Islet precursor cell (in vitro differentiated cells): ENCODE measurements at regions not wholly inside any gene's neighbourhood (a gene's known extent, or its start where the extent isn't known, plus 50 kb on each side); places are given as distances from the start of the nearest gene placed in this dataset.

ENCODE experiments used
- DNase-seq: peaks from one replicate; pipeline ENCODE4 v3.0.0-alpha.2; 2018

DNA sequence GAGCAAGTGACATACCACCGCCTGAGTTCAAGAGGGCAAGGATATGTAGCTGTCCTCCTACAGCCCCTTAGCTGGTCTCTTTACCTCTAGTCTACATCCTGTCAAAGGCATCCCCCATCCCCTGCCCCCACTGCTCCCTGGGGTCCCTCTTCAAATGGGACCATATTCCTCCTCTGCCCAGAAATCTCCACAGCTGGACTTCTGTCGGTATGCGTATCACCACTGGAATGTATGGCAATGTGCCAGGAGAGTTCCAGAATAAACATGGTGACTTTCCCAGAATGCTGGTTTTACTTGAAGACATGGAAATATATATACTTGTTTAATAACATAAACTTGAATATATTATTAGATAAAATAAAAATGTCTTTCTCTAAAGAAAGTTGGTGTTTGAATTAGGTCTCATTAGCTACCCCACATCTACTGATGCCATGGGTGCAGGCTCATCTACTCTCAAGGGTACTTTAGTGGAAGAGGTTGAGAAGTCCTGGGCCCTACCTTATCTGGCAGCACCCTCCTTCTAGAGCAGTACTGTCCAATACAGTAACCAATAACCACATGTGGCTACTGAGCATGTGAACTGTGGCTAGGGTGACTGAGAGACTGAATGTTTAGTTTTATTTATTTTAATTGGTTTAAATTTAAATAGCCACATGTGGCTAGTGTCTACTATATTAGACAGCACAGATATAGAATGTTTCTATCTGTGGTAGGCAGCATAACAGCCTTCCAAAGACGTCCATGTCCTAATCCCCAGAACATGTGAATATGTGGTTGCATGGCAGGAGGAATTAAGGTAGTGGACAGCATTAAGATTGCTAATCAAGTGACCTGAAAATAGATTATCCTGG is 181.7 kb upstream of the SLC30A5 start:
- no peak for DNase-seq

DNA sequence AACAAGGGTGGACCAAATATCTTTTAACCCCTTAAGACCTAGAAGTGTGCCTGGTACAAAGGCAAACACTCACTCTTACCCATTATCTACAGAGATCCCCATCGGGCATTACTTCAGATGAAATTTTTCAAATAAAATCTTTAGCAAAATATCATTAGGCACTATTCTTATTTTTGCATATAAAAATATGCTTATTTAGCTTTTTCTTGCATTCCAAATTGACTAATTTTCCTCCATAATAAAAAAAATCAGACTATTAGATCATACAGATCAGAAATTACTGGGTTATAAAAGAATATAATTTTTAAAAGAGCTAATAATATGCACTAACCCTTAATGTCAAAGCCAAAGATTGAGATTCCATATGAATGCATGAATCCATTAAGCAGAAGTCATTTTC is 178.7 kb upstream of the SLC30A5 start:
- DNase-seq, result no peak

DNA sequence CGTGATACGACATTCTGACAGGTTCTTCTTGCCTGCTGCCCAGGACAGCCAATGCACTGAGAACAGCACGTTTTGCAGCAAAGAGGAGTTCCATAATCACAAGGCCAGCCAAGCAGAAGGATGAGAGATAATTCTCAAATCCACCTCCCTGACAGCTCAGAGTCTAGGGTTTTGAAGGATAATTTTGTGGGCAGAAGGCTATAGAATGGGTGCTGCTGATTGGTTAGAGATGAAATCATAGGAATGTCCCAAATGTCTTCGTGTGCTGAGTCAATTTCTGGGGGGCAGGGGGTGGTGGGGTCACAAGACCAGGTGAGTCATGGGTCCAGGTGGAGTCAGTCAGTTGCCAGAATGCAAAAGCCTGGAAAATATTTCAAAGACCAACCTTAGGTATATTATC is 175.5 kb upstream of the SLC30A5 start:
- no peak for DNase-seq

DNA sequence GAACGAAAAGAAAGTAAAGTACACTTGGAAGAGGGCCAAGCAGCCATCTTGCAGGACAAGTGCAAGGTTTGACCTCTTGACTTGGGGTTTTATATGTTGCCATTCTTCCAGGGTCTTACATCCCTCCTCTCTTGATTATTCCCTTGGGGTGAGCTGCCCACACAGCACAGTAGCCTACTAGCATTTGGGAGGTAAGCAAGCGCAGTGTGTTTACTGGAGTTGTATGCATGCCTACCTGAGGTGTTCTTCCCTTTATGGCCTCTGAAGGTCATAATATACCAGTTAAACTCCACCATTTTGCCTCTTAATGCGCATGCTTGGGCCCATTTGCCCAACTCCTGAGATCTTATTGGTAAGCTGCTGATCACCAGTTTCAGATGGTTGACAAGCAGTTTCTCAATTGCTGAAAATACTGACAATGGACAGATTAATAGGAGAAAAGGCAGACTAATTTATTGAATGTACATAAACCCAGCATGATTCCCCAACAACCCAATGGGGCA is 173.8 kb upstream of the SLC30A5 start:
- DNase-seq, result no peak

DNA sequence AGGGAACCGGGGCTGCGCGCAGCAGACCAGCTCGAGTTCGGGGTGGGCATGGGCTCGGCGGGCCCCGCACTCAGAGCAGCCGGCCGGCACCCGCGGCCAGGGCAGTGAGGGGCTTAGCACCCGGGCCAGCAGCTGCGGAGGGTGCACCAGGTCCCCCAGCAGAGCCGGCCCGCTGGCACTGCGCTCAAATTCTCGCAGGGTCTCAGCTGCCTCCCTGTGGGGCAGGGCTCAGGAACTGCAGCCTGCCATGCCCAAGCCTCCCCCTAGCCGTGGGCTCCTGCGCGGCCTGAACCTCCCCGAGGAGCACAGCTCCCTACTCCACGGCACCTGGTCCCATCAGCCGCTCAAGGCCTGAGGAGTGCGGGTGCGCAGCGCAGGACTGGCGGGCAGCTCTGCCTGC is 172.9 kb upstream of the SLC30A5 start:
- DNase-seq, result no peak

DNA sequence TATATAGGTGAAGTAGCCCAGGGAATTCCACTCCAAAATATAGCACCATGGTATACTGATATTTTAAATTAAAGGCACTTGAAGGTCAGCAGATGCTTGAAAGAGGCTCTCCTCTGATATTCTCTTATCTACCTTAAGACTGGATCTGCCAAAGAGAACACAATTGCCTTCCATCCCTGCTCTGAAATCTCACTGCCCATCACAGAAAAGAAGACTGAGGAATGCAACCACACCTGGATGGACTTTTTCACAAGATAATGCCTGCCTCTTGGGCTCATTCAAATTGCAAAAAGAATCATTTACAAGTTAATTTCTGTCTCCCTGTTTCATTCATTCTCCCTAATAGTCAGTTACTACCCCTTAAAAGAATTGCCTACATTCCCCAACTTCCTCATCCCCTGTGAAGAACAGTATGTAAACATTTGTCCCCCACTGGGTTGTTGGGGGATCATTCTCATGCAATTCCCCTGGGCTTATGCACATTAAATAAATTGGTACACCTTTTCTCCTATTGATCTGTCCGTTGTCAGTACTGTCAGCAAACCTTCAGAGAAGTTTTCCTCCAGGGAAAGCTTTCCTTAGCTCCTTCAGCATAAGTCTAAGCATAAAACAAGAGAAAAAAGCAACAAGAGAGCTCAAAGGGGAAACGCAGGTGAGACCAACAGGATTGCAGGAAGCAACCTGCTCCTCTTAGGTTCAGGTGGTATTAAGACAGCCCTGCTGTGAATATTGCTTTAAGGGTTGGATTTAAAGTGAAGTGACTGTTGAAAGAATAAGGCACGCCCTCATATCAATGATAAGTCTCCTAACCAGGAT is 171.4 kb upstream of the SLC30A5 start:
- DNase-seq, result no peak

DNA sequence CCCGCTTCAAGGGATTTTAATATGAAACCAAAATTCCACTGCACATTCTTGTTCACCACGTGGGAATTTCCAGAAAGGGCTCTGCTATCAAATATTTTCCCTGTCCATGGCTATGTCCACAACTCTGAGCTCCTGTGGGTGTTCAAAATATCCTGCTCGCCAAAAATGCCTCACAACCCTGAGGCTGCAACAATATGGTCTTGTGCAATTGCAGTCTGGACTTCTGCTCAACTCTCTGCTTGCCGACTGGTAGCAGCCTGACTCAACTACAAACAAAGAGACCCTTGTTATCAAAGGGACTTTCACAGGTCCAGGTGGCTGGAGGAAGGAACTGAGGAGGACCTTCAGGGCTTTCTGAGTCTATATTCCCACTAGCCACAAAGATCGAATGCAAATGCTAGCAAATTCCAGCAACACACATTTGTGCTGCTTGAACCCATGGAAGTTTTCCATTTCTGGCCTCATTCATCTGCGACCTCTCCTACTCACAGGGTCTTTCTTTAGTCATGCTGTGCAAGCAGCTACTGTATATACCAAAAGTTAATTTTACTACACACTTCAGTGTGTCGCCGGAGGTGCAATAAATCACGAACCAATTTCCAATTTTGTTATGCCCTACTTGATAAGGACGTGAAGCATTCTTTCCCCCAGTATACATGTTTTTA is 169.2 kb upstream of the SLC30A5 start:
- peak; percentile 93 for DNase-seq

DNA sequence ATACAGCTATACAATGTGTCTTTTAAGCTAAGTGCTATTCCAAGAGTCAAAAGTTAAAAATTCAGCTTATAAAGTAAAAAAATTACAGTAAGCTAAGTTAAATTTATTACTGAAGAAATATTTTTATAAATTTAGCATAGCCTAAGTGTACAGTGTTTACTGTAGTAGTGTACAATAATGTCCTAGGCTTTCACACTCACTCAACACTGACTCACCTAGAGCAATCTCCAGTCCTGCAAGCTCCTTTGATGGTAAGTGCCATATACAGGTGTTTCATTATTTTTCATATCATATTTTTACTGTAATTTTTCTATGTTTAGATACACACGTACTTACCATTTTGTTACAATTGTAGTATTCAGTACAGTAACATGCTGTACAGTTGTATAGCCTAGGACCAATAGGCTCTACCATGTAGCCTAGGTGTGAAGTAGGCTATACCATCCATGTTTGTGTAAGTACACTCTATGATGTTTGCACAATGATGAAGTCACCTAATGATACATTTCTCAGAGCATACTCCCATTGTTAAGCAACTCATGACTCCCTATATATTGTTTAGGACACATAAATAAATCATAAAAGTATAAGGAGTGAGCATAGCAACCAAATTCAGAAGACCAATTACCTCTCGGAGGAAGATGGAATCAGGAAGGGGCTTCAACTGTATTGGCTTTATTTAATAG is 165.1 kb upstream of the SLC30A5 start:
- DNase-seq, result no peak

DNA sequence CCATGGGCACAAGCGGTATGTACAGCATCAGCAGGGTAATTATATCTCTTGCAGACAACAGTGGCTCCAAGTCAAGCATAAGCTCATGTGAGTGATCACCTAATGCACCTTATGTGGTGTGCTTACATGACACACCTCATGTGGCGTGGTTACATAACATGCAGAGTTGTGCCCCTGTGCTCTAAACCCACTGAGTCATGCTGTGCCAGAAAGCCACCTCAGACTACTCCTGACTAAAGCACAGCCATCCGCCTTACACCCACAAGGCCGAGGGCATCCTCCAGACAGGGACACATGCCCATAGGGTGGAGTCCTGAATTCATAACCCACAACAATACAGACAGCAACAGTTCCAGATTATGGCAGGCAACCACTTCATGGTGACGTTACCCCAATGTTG is 163.7 kb upstream of the SLC30A5 start:
- no peak for DNase-seq

DNA sequence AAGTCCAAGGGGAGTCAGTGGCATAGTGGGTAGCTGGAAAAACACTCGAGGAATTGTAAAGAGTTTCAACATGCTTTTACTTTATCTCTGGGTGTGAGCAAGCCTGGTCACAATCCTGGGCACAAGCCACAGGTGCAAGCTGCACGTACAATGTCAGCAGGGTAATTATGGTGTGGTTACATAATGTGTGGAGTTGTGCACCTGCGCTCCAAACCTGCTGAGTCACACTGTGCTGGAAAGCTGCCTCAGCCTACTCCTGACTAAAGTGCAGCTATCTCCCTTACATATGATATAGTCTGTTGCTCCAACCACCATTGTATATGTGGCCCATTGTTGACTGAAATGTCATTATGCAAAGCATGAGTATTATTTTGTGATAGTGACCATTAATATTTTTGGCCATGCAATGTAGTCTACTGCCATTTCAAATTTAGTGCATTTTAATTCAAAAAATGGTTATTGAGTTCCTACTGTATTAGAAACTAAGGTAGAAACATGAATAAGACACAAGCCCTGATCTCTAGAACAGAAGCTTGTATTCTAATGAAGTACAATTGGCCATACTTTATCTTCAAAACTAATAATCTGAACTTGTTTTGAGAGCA is 160.9 kb upstream of the SLC30A5 start:
- no peak for DNase-seq

DNA sequence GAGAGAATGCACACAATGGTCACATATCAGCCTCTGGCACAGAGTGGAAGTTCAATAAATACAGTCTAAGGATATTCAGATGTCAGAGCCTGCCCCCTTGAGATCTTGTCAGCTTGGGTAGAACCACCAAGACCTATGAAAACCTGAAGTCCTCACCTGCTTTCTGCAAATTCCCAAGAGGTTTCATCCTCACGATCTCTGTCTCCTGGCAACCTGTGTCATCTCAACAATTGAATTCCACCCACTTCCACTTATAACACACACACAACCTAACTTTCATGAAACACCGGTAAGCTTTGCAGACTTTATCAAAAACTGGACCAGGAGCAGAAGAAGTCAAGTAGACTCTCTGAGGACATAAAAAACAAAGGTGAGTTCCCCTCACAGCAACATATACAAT is 151.6 kb upstream of the SLC30A5 start:
- no peak for DNase-seq

DNA sequence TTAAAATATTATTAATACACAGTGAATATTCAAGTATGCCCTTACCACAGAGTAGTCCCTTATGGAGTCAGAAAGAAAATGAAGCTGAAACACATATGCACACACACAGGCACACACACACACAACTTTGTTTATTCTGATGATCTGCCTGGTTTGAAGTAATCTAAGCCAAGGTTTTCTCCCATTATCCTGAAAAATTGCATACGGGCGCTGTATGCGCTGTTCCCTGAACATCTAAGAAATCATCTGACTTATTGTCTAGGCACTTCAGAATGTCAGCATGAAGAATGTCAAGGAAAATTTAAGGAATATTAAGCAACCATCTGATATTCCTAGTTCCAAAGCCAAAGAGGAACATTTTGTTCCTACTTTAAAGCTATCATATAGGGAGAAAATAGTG is 147.1 kb upstream of the SLC30A5 start:
- DNase-seq, result no peak

DNA sequence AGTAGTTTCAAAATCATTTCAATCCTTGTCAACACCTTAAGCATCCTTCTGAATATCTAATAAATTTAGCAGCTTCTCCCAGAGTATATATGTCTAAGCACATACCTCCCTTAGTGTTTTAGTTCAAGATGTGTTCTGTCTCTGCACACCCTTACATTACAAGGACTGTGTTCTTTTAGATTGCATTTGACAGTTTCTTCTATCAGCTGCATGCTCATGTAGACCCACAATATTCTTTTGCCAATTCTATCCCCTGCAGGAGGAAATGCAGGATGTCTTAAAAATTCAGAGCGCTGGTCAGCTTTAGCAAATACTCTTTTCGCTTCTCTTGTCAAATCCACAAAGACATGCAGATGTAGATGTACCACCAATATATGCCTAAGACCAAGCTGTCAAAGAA is 145.8 kb upstream of the SLC30A5 start:
- no peak for DNase-seq

DNA sequence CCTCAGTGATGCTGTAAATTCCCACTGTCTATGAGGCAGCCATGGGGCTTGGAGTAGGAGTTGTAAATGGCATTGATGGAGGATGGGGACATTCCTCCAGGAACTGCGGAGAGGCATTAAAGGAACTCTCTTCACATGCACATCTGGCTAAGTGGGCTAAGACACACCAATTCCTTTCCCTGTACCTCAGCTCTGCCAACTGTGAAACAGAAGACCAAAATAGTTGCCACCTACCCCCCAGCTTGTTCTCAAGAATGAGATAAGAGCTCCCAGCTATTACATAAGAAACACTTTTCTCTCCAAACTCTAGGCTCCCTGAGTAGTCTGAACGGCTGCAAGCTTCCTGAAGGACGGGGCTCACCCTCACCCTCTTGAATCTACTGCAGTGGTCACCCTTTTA is 144.6 kb upstream of the SLC30A5 start:
- no peak for DNase-seq

DNA sequence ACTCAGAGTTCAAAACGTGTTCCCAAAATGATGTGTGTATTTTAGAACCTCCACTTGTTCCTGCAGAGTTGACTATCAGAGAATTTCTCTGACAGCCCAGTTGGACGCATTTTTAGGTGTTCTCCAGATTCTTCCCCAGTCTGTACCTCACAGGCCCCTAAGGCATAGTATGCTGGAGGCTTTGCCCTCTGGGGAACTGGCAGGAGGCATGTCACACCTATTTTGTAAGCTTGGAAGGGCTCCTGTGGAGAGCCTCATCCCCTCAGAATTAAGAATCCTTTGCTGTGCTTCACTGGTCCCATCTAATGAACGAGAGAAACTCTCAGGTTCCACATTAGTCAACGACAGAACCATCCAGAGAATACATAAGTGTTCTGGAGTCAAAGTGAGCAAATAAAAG is 144.1 kb upstream of the SLC30A5 start:
- no peak for DNase-seq

DNA sequence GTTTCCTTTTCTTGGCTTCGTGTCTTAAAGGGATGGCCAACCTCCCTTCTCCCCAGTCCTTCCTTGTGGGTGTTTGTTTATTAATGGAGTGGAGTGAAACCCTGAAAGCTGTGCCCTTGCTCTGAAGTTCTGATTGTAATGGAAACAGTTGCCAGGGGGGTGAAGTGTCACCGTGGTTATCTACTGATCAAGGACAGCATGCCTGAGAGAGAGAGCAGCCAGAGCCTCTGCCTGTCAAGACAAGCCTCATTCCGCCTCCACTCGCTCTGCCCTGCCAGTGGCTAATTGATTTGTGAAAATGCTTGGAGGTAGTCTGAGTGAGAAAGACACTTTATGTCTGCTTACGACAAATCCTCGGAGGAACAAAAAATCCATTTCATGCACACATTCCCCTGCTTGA is 143.7 kb upstream of the SLC30A5 start:
- peak; percentile 86 for DNase-seq

DNA sequence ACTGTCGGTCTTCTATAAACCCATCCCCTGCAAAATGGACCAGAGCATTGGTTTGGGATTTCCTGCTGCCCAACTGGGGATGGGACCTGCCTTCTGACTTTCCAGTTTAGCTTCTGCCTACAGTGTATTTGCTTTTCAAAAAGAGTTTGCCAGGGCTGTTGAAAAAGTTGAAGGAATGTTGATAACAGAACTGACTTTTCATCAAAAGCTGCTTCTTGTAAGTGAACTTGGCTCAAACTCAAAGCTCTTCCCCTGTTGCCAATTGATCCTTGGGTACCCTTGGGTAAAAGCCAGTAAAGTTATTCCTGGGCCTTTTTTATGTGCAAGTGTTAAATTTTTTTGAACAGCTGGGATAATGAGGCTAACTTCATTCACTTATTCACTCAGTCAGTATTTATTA is 142.9 kb upstream of the SLC30A5 start:
- no peak for DNase-seq

DNA sequence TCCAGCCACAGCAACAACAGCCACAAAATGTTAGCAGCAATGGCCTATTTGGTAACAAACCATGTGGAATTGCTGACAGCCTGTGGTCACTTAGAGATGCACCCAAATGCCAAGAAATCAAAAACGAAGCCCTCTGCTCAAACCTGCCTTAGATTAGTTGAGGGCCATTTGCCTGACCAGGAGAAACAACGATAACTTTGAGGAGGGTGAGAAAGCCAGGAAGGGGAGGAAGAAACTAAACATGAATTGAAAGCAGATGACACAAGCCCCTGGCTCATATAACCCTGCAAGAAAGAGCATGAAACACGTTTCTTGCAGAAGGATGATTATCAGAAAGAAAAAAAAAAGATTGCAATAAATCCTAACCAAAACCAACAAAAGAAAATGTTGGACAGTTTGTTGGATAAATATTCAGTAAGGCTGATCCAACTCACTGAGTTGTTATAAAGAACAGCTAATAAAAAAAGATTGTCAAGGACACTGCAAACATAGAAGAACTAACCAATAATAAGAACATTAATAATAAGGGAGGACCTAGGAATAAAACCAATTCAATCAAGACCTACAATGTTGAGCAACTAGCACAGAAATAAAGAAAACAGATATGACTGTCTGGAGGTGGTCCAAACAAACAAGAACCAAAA is 140.5 kb upstream of the SLC30A5 start:
- DNase-seq, result no peak

DNA sequence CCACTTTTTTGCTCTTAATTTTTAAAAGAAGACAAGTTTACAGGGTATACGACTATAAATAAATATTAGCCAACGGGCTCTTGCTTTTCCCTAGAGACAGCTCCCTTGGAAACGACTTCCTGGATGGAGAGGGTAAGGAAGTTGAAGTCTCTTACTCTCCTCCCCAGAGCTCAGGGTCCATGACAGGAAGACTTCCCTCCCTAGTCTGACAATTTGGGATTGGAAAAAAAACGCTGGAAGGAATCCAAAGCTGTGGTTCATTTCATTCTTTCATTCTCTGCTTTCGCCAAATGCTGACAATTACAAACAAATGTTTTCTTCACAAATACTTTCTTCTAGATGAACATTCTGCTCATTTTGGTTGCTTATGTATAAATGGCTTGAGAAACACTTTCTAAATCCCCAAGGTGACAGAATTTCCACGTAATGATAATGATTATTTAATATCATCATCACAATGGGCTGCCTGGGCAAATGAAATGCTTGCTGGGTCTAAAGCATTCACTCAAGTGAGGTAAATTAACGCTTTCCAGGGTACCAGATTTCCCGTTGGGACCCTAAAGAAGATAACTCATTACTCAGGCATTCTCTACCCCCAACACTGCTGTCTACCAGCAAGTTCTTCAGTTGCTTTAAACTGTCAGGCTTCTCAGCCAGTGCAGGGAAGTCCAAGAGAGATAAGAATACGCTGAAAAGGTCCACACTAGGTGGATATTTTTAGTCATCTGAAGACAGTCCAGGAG is 139.8 kb upstream of the SLC30A5 start:
- DNase-seq, result no peak

DNA sequence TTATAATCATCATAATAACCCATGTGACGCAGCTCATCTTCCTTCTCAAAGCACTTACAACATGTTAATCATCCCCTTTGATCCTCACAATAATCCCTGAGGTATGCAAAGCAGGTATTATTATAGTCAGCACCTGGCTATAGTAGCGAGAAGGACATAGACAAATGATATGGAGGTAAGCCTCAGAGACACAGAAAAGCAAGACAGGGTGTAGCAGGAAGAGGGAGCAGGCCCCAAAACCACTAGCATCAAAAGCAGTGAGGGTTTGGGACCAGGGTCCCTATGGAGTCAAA is 139.2 kb upstream of the SLC30A5 start:
- no peak for DNase-seq

DNA sequence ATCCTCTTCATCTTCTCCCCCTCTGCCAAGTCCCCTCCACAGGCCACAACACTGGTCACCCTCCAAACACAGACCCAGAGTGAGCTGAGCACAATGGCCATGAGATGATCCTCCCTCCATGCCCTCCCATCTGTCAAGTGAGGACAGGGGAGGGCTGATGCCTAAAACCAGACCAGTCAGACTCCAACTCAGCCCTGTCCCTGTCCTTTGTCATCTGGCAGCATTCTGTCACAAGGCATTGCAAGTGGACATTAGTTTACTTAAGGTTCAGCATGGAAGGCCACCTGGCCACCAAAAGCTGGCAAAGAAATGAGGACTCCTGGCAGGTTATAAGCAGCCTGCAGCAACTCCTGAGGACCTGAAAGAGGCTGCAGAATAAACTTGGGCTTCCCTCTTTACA is 136.2 kb upstream of the SLC30A5 start:
- no peak for DNase-seq

DNA sequence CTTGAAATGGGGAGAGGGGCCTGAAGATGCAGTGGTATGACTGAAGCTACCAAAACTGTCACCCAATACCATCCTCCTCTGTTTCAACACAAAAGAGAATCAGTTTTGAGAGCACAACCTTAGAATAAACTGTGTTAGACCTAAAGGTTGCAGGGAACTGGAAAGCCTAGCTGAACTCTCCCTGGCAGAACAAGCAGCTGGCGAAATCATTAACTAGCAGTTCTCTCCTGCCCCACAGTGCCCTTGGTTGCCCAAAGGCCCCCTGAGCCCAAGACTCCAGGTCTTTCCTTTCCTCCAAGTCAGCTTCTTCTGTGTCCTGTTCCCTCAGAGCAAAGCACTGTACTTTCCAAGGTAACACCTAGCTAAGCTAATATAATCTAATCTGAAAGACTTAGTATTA is 135.4 kb upstream of the SLC30A5 start:
- no peak for DNase-seq
